ENCODE measurements at regions not wholly inside any gene's neighbourhood (a gene's known extent, or its start where the extent isn't known, plus 50 kb on each side); places are given as distances from the start of the nearest gene placed in this dataset.

- intact Hi-C loops (cut with micrococcal nuclease), result no loop called here
- Histone ChIP-seq H3K36me3 (ENCODE audit: control insufficient read depth in 1 of 2, insufficient read depth in 2 of 2, low read length in 2 of 2) (no peaks in the 10 kb centered on the region), H3K27me3 (ENCODE audit: insufficient read depth, low read length) (no peaks in the 10 kb centered on the region), H4K20me1 (ENCODE audit: insufficient read depth) (no peaks in the 10 kb centered on the region), H3K27ac (ENCODE audit: low read depth, low read length) (no peak overlapping the region), H3K4me1 (ENCODE audit: control insufficient read depth in 1 of 2, insufficient read depth in 2 of 2, low read length in 2 of 2) (no peaks in the 10 kb centered on the region), H3K4me2 (ENCODE audit: low read length) (no peak overlapping the region), H3K9me2 (ENCODE audit: insufficient read depth) (no peaks in the 10 kb centered on the region), H3K4me3 (replicated peaks in 1 of 2; ENCODE audit: low read depth in 1 of 2, low read length in 2 of 2) (no peak overlapping the region), H2AFZ (ENCODE audit: low read depth, low read length, poor library complexity, severe bottlenecking) (no peak overlapping the region), H3K9me3 (ENCODE audit: control insufficient read depth in 1 of 2, insufficient read depth in 1 of 2, low read depth in 1 of 2, low read length in 2 of 2) (peaks cover 3 to 24% of the 10 kb centered on the region in 2 experiments; a peak in 2 of 4 replicates), H3K79me2 (ENCODE audit: insufficient read depth, low read length) (no peaks in the 10 kb centered on the region), H3K9ac (ENCODE audit: low read length) (no peak overlapping the region)
- RAD21 ChIA-PET (ENCODE audit: low non-redundant PET in 1 of 2, low total read pairs in 2 of 2, uncharacterized antibody in 2 of 2, unreplicated experiment in 2 of 2), result no interaction called here
- no TSS peak for BruUV-seq (replicated peaks)
- POLR2A ChIA-PET, result no interaction called here
- CTCF ChIA-PET, result no interaction called here
- no peak for ATAC-seq
- TF ChIP-seq EZH2 (IDR thresholded peaks at IDR 0.05), result no peak
- TF ChIP-seq ELF1 (IDR thresholded peaks at IDR 0.05; ENCODE audit: borderline replicate concordance, low read depth), result no peak
- no peak for TF ChIP-seq POLR2A (IDR thresholded peaks at IDR 0.05; ENCODE audit: borderline replicate concordance, extremely low read depth, insufficient read depth, insufficient read length)
- TF ChIP-seq ZFX (IDR thresholded peaks at IDR 0.05), result no peak
- DNase-seq (ENCODE audit: low read depth, low spot score), result no peak
Observed at GRCh38 chr15:26011916-26012315, 148.8 kb upstream of the ATP10A start.

- no peaks in the 10 kb centered on the region for H3K27me3 ChIP-seq (ENCODE audit: insufficient read depth, low read length)
- no TSS peak for BruUV-seq (replicated peaks)
- no peaks in the 10 kb centered on the region for H3K9me2 ChIP-seq (ENCODE audit: insufficient read depth)
- ChIA-PET RAD21 (ENCODE audit: low non-redundant PET in 1 of 2, low total read pairs in 2 of 2, uncharacterized antibody in 2 of 2, unreplicated experiment in 2 of 2) (no interaction called here), CTCF (no interaction called here), POLR2A (no interaction called here)
- no peaks in the 10 kb centered on the region for H3K79me2 ChIP-seq (ENCODE audit: insufficient read depth, low read length)
- no peak overlapping the region for H3K4me2 ChIP-seq (ENCODE audit: low read length)
- intact Hi-C loops (cut with micrococcal nuclease), result no loop called here
- TF ChIP-seq JUND (IDR thresholded peaks at IDR 0.05) (no peak), EZH2 (IDR thresholded peaks at IDR 0.05) (no peak), EGR1 (IDR thresholded peaks at IDR 0.05; ENCODE audit: low read depth) (no peak), POLR2A (IDR thresholded peaks at IDR 0.05; ENCODE audit: borderline replicate concordance, extremely low read depth, insufficient read depth, insufficient read length) (no peak), CTCF (IDR thresholded peaks at IDR 0.05 in 2 of 3, conservative IDR thresholded peaks at IDR 0.05 in 1 of 3; ENCODE audit: borderline replicate concordance in 1 of 3, insufficient read depth in 1 of 3, low read depth in 2 of 3, low read length in 2 of 3) (no peak), CEBPB (IDR thresholded peaks at IDR 0.05; ENCODE audit: low read depth) (no peak), POLR2AphosphoS5 (IDR thresholded peaks at IDR 0.05; ENCODE audit: low read depth, low read length) (no peak), TCF7L2 (IDR thresholded peaks at IDR 0.05; ENCODE audit: borderline replicate concordance, extremely low read depth, insufficient read depth, insufficient read length) (no peak), CBX3 (IDR thresholded peaks at IDR 0.05; ENCODE audit: low read depth) (no peak), SP1 (IDR thresholded peaks at IDR 0.05; ENCODE audit: low read depth) (no peak)
- TF ChIP-seq, protein P1, sequence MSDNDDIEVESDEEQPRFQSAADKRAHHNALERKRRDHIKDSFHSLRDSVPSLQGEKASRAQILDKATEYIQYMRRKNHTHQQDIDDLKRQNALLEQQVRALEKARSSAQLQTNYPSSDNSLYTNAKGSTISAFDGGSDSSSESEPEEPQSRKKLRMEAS (IDR thresholded peaks at IDR 0.05), result no peak
- TF ChIP-seq, protein P2, sequence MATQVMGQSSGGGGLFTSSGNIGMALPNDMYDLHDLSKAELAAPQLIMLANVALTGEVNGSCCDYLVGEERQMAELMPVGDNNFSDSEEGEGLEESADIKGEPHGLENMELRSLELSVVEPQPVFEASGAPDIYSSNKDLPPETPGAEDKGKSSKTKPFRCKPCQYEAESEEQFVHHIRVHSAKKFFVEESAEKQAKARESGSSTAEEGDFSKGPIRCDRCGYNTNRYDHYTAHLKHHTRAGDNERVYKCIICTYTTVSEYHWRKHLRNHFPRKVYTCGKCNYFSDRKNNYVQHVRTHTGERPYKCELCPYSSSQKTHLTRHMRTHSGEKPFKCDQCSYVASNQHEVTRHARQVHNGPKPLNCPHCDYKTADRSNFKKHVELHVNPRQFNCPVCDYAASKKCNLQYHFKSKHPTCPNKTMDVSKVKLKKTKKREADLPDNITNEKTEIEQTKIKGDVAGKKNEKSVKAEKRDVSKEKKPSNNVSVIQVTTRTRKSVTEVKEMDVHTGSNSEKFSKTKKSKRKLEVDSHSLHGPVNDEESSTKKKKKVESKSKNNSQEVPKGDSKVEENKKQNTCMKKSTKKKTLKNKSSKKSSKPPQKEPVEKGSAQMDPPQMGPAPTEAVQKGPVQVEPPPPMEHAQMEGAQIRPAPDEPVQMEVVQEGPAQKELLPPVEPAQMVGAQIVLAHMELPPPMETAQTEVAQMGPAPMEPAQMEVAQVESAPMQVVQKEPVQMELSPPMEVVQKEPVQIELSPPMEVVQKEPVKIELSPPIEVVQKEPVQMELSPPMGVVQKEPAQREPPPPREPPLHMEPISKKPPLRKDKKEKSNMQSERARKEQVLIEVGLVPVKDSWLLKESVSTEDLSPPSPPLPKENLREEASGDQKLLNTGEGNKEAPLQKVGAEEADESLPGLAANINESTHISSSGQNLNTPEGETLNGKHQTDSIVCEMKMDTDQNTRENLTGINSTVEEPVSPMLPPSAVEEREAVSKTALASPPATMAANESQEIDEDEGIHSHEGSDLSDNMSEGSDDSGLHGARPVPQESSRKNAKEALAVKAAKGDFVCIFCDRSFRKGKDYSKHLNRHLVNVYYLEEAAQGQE (IDR thresholded peaks at IDR 0.05; ENCODE audit: low read depth), result no peak
- H3K4me3 ChIP-seq (replicated peaks in 1 of 2; ENCODE audit: low read depth in 1 of 2, low read length in 2 of 2), result no peak overlapping the region
- no peak overlapping the region for H2AFZ ChIP-seq (ENCODE audit: low read depth, low read length, poor library complexity, severe bottlenecking)
- no peaks in the 10 kb centered on the region for H4K20me1 ChIP-seq (ENCODE audit: insufficient read depth)
- no peak overlapping the region for H3K9ac ChIP-seq (ENCODE audit: low read length)
- peaks cover 0 to 27% of the 10 kb centered on the region in 2 experiments; a peak in 2 of 4 replicates for H3K9me3 ChIP-seq (ENCODE audit: control insufficient read depth in 1 of 2, insufficient read depth in 1 of 2, low read depth in 1 of 2, low read length in 2 of 2)
- H3K4me1 ChIP-seq (ENCODE audit: control insufficient read depth in 1 of 2, insufficient read depth in 2 of 2, low read length in 2 of 2), result no peaks in the 10 kb centered on the region
- DNase-seq (ENCODE audit: low read depth, low spot score), result no peak
- no peak overlapping the region for H3K27ac ChIP-seq (ENCODE audit: low read depth, low read length)
- no peaks in the 10 kb centered on the region for H3K36me3 ChIP-seq (ENCODE audit: control insufficient read depth in 1 of 2, insufficient read depth in 2 of 2, low read length in 2 of 2)
- no peak for ATAC-seq
Observed at GRCh38 chr15:26007151-26007550, 144.0 kb upstream of the ATP10A start.
